Left ventricle myocardium inferior (tissue), 1 donor: ENCODE measurements at regions not wholly inside any gene's neighbourhood (a gene's known extent, or its start where the extent isn't known, plus 50 kb on each side); places are given as distances from the start of the nearest gene placed in this dataset.

ENCODE experiments used
- DNase-seq: peaks from one replicate; pipeline ENCODE4 v3.0.0-alpha.2; 2020
- H3K27ac ChIP-seq: fragments of 200-600 bp; replicated peaks from 2 replicates; pipeline ENCODE4 v1.8.0; 2021
- H3K27me3 ChIP-seq: fragments of 200-600 bp; 2 replicates; pipeline ENCODE4 v1.8.0; 2021; ENCODE audit warnings: low read depth
- H3K36me3 ChIP-seq: fragments of 200-600 bp; 2 replicates; pipeline ENCODE4 v1.8.0; 2021
- H3K4me1 ChIP-seq: fragments of 200-600 bp; 2 replicates; pipeline ENCODE4 v1.8.0; 2021
- H3K4me3 ChIP-seq: fragments of 200-600 bp; 2 replicates; pipeline ENCODE4 v1.8.0; 2021; ENCODE audit warnings: mild to moderate bottlenecking, moderate library complexity
- H3K9me3 ChIP-seq: fragments of 200-600 bp; replicated peaks from 2 replicates; pipeline ENCODE4 v1.8.0; 2021
- CTCF ChIP-seq: fragments of 200-600 bp; IDR thresholded peaks from 2 replicates; pipeline ENCODE4 v1.8.0; 2021; ENCODE audit warnings: antibody characterized with exemption, mild to moderate bottlenecking, borderline replicate concordance
- intact Hi-C: fragments of 100-400 bp; cut with micrococcal nuclease; formaldehyde crosslinking; loops from one replicate; pipeline ENCODE4 v1.11.0; 2022
- donor health status: DM: no; HTN: yes; CAD: no; lungs with severe emphysema.

GRCh38 chr16:64846966-64847365 lies 274.9 kb downstream of the CDH11 start:
- intact Hi-C loops = no loop called here
- Histone ChIP-seq H3K27me3 (no peaks in the 10 kb centered on the region), H3K27ac (no peak overlapping the region), H3K36me3 (no peaks in the 10 kb centered on the region), H3K4me3 (no peak overlapping the region), H3K9me3 (no peaks in the 10 kb centered on the region), H3K4me1 (no peaks in the 10 kb centered on the region)
- no peak for DNase-seq
- TF ChIP-seq CTCF = no peak

GRCh38 chr16:64845071-64845470 lies 276.8 kb downstream of the CDH11 start:
- H3K27me3 ChIP-seq = no peaks in the 10 kb centered on the region
- H3K4me3 ChIP-seq = no peak overlapping the region
- no peak for DNase-seq
- no peak for TF ChIP-seq CTCF
- intact Hi-C loops = no loop called here
- H3K9me3 ChIP-seq = no peaks in the 10 kb centered on the region
- no peaks in the 10 kb centered on the region for H3K36me3 ChIP-seq
- H3K27ac ChIP-seq = no peak overlapping the region
- H3K4me1 ChIP-seq = no peaks in the 10 kb centered on the region

GRCh38 chr16:64841482-64841881 lies 280.4 kb downstream of the CDH11 start:
- no peak for TF ChIP-seq CTCF
- H3K36me3 ChIP-seq = no peaks in the 10 kb centered on the region
- no peaks in the 10 kb centered on the region for H3K27me3 ChIP-seq
- H3K27ac ChIP-seq = no peak overlapping the region
- no peak overlapping the region for H3K4me3 ChIP-seq
- no peaks in the 10 kb centered on the region for H3K9me3 ChIP-seq
- no peaks in the 10 kb centered on the region for H3K4me1 ChIP-seq
- DNase-seq = no peak
- intact Hi-C loops = no loop called here

- Histone ChIP-seq H3K36me3 (no peaks in the 10 kb centered on the region), H3K9me3 (no peaks in the 10 kb centered on the region), H3K27me3 (no peaks in the 10 kb centered on the region), H3K27ac (no peak overlapping the region), H3K4me3 (no peak overlapping the region), H3K4me1 (no peaks in the 10 kb centered on the region)
- intact Hi-C loops = no loop called here
- no peak for DNase-seq
- TF ChIP-seq CTCF = no peak
Measured at GRCh38 chr16:64841071-64841470, 280.8 kb downstream of the CDH11 start.

GRCh38 chr16:64830653-64831052 lies 291.2 kb downstream of the CDH11 start:
- intact Hi-C loops = no loop called here
- no peak for TF ChIP-seq CTCF
- H3K27ac ChIP-seq = no peak overlapping the region
- H3K27me3 ChIP-seq = no peaks in the 10 kb centered on the region
- no peak overlapping the region for H3K4me3 ChIP-seq
- peaks cover 15% of the 10 kb centered on the region for H3K9me3 ChIP-seq
- no peaks in the 10 kb centered on the region for H3K36me3 ChIP-seq
- no peak for DNase-seq
- H3K4me1 ChIP-seq = no peaks in the 10 kb centered on the region

GRCh38 chr16:64829678-64830077 lies 292.2 kb downstream of the CDH11 start:
- H3K4me1 ChIP-seq = no peaks in the 10 kb centered on the region
- H3K27me3 ChIP-seq = no peaks in the 10 kb centered on the region
- peaks cover 18% of the 10 kb centered on the region for H3K9me3 ChIP-seq
- DNase-seq = no peak
- no peak overlapping the region for H3K27ac ChIP-seq
- intact Hi-C loops = no loop called here
- no peak overlapping the region for H3K4me3 ChIP-seq
- no peaks in the 10 kb centered on the region for H3K36me3 ChIP-seq
- no peak for TF ChIP-seq CTCF
